ENCODE measurements at regions not wholly inside any gene's neighbourhood (a gene's known extent, or its start where the extent isn't known, plus 50 kb on each side); places are given as distances from the start of the nearest gene placed in this dataset.

GRCh38 chr1:29448456-29449235 is 212.3 kb downstream of the PTPRU start:
- Mint-ChIP-seq H3K4me1 (ENCODE audit: unreplicated experiment) (peaks cover 2% of the 10 kb centered on the region), H3K27ac (ENCODE audit: unreplicated experiment) (no peak overlapping the region), H3K36me3 (ENCODE audit: low read depth, unreplicated experiment) (no peaks in the 10 kb centered on the region), H3K27me3 (ENCODE audit: unreplicated experiment) (peaks cover 7% of the 10 kb centered on the region), H3K4me3 (ENCODE audit: unreplicated experiment) (no peak overlapping the region), H3K9me3 (ENCODE audit: unreplicated experiment) (no peaks in the 10 kb centered on the region)
- no peak for TF ChIP-seq CTCF (IDR thresholded peaks at IDR 0.05; ENCODE audit: unreplicated experiment)
- DNase-seq (ENCODE audit: low spot score): no peak

GRCh38 chr1:29447368-29447767 is 211.0 kb downstream of the PTPRU start:
- H3K4me1 Mint-ChIP-seq (ENCODE audit: unreplicated experiment): no peaks in the 10 kb centered on the region
- no peaks in the 10 kb centered on the region for H3K9me3 Mint-ChIP-seq (ENCODE audit: unreplicated experiment)
- DNase-seq (ENCODE audit: low spot score): no peak
- no peak overlapping the region for H3K4me3 Mint-ChIP-seq (ENCODE audit: unreplicated experiment)
- H3K27me3 Mint-ChIP-seq (ENCODE audit: unreplicated experiment): peaks cover 4% of the 10 kb centered on the region
- no peaks in the 10 kb centered on the region for H3K36me3 Mint-ChIP-seq (ENCODE audit: low read depth, unreplicated experiment)
- no peak for TF ChIP-seq CTCF (IDR thresholded peaks at IDR 0.05; ENCODE audit: unreplicated experiment)
- no peak overlapping the region for H3K27ac Mint-ChIP-seq (ENCODE audit: unreplicated experiment)

GRCh38 chr1:29444782-29445729 is 208.7 kb downstream of the PTPRU start:
- DNase-seq (ENCODE audit: low spot score): no peak
- Mint-ChIP-seq H3K4me3 (ENCODE audit: unreplicated experiment) (no peak overlapping the region), H3K9me3 (ENCODE audit: unreplicated experiment) (no peaks in the 10 kb centered on the region), H3K27ac (ENCODE audit: unreplicated experiment) (no peak overlapping the region), H3K36me3 (ENCODE audit: low read depth, unreplicated experiment) (no peaks in the 10 kb centered on the region), H3K4me1 (ENCODE audit: unreplicated experiment) (no peaks in the 10 kb centered on the region), H3K27me3 (ENCODE audit: unreplicated experiment) (peaks cover 4% of the 10 kb centered on the region)
- no peak for TF ChIP-seq CTCF (IDR thresholded peaks at IDR 0.05; ENCODE audit: unreplicated experiment)

- Mint-ChIP-seq H3K27ac (ENCODE audit: unreplicated experiment) (no peak overlapping the region), H3K9me3 (ENCODE audit: unreplicated experiment) (no peaks in the 10 kb centered on the region), H3K4me3 (ENCODE audit: unreplicated experiment) (no peak overlapping the region), H3K27me3 (ENCODE audit: unreplicated experiment) (peaks cover 4% of the 10 kb centered on the region), H3K36me3 (ENCODE audit: low read depth, unreplicated experiment) (no peaks in the 10 kb centered on the region), H3K4me1 (ENCODE audit: unreplicated experiment) (peaks cover 2% of the 10 kb centered on the region)
- DNase-seq (ENCODE audit: low spot score): no peak
- TF ChIP-seq CTCF (IDR thresholded peaks at IDR 0.05; ENCODE audit: unreplicated experiment): no peak
Measured at GRCh38 chr1:29444081-29444715, 207.9 kb downstream of the PTPRU start.

Data from endothelial cell (in vitro differentiated cells).